GM18508 (cell line): ENCODE measurements at regions not wholly inside any gene's neighbourhood (a gene's known extent, or its start where the extent isn't known, plus 50 kb on each side); places are given as distances from the start of the nearest gene placed in this dataset.
"Not testable (repeated sequence)": the region's sequence is repeated elsewhere in the genome, so short reads cannot be mapped to it uniquely, and the experiment has no call there.

Source experiments
- ATAC-seq: cut with Tn5 transposase; IDR thresholded peaks from one replicate; pipeline ENCODE4 v1.9.1; 2021; ENCODE audit warnings: moderate number of reproducible peaks; ENCODE audit not compliant: insufficient read depth, unreplicated experiment

GRCh38 chr7:96921231-96921630 is 84.1 kb upstream of the DLX6 start:
- ATAC-seq: no peak

- no peak for ATAC-seq
Measured at GRCh38 chr7:96921771-96922170, 83.6 kb upstream of the DLX6 start.

GRCh38 chr7:96923345-96923744 is 82.0 kb upstream of the DLX6 start:
- not testable (repeated sequence) for ATAC-seq

- no peak for ATAC-seq
Measured at GRCh38 chr7:96927131-96927530, 78.2 kb upstream of the DLX6 start.

- no peak for ATAC-seq
Measured at GRCh38 chr7:96928965-96929364, 76.4 kb upstream of the DLX6 start.

- no peak for ATAC-seq
Measured at GRCh38 chr7:96931891-96932290, 73.5 kb upstream of the DLX6 start.

- ATAC-seq: no peak
Measured at GRCh38 chr7:96933067-96933645, 72.2 kb upstream of the DLX6 start.

- no peak for ATAC-seq
Measured at GRCh38 chr7:96936621-96937020, 68.7 kb upstream of the DLX6 start.

- ATAC-seq: no peak
Measured at GRCh38 chr7:96942112-96942511, 63.2 kb upstream of the DLX6 start.

GRCh38 chr7:96949766-96950165 is 55.6 kb upstream of the DLX6 start:
- no peak for ATAC-seq

GRCh38 chr7:96952974-96953391 is 52.4 kb upstream of the DLX6 start:
- ATAC-seq: no peak

- ATAC-seq: no peak
Measured at GRCh38 chr7:96953676-96954513, 51.5 kb upstream of the DLX6 start.
